AG04449 (cell line): ENCODE measurements at regions not wholly inside any gene's neighbourhood (a gene's known extent, or its start where the extent isn't known, plus 50 kb on each side); places are given as distances from the start of the nearest gene placed in this dataset.

ENCODE experiments used
- CTCF ChIA-PET: fragments of 350-600 bp; formaldehyde crosslinking; extraction: SDS; loops from one replicate; lab custom pipeline; 2021; ENCODE audit warnings: antibody characterized with exemption; lab: Yijun Ruan, JAX
- POLR2A ChIA-PET: fragments of 400-600, 350-600 bp; formaldehyde crosslinking; extraction: SDS; loops from one replicate; lab custom pipeline; 2020; ENCODE audit warnings: antibody characterized with exemption, inconsistent platforms; lab: Yijun Ruan, JAX
- DNase-seq: peaks from one replicate; pipeline ENCODE4 v3.0.0-alpha.2; 2010; ENCODE audit warnings: low read depth, low spot score
- H3K4me3 ChIP-seq: 2 replicates; pipeline ENCODE4 v1.5.1; 2011; ENCODE audit warnings: low read depth, mild to moderate bottlenecking, control low read depth, low read length
- TF ChIP-seq, protein P1 (sequence below): IDR thresholded peaks from one replicate; pipeline ENCODE4 v1.5.1; 2011; ENCODE audit warnings: mild to moderate bottlenecking, moderate library complexity, low read length, control low read depth, inconsistent platforms; ENCODE audit not compliant: insufficient read depth; ENCODE audit errors: missing control alignments

DNA sequence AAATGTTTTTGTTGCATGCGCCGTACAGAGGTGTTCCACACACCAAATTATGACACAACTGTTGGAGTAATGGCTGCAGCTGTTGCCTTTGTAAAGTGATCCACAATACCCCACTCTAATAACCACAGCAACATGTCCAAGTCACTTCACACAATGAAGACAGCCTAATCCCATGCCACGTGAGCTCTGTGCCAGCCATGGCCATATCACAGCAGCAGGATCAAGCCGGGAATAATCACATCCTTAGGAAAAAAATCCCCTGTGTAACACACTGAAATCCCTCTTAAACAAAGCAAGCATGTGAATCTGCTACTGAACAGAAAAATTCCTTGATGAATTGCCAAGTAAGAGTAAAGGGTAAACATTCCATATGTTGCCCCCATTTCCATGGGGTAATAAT is 179.5 kb upstream of the PARD3B start:
- H3K4me3 ChIP-seq = no peak overlapping the region
- ChIA-PET CTCF (no interaction called here), POLR2A (no interaction called here)
- no peak for DNase-seq
- TF ChIP-seq, protein P1, sequence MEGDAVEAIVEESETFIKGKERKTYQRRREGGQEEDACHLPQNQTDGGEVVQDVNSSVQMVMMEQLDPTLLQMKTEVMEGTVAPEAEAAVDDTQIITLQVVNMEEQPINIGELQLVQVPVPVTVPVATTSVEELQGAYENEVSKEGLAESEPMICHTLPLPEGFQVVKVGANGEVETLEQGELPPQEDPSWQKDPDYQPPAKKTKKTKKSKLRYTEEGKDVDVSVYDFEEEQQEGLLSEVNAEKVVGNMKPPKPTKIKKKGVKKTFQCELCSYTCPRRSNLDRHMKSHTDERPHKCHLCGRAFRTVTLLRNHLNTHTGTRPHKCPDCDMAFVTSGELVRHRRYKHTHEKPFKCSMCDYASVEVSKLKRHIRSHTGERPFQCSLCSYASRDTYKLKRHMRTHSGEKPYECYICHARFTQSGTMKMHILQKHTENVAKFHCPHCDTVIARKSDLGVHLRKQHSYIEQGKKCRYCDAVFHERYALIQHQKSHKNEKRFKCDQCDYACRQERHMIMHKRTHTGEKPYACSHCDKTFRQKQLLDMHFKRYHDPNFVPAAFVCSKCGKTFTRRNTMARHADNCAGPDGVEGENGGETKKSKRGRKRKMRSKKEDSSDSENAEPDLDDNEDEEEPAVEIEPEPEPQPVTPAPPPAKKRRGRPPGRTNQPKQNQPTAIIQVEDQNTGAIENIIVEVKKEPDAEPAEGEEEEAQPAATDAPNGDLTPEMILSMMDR = no peak

DNA sequence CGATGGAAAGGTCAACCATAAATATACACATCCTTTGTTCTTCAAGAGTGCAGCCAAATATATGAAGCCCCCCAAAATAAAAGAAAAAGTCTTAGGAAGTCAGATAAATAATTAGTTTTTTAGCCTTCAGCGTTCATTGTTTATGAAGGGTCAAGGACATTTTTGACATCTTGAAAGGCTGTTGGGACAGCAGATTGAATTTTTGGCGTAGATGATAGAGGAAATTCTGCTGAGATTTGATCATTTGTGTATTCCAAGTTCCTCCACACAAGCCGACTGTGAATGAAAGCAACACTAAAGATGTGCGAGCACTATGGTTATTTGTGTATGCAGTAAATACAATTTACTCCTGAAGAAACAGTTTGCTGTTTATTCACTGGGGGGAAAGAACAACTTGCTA is 177.8 kb upstream of the PARD3B start:
- no peak for DNase-seq
- no peak overlapping the region for H3K4me3 ChIP-seq
- ChIA-PET POLR2A (no interaction called here), CTCF (no interaction called here)
- TF ChIP-seq, protein P1 = no peak

DNA sequence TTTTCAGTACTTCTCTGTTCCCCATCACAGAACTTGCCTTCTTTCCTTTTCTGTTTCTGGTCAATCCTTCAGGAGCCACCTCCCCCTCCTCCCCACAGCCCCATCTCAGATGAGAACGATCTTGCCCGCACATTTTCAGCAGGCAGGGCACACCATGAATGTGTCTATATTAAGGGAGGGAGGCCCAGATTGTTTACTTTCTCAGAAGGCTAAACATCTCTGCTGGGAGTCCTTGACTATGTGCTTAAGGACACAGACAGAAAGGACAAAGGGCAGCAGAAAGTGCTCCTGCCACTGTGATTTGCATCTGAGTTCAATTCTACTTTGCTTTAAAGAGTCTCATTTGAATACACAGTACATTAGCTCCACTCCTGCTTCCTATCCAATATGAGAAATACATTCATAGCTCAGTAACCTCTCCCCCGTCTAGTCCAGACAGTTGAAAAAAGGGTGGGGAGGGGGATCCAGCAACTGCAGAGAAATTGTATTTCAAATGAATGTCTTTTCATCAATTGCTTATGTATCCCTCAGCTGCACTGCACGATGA is 175.0 kb upstream of the PARD3B start:
- DNase-seq = no peak
- no peak overlapping the region for H3K4me3 ChIP-seq
- CTCF ChIA-PET = no interaction called here
- POLR2A ChIA-PET = no interaction called here
- TF ChIP-seq, protein P1 = no peak

DNA sequence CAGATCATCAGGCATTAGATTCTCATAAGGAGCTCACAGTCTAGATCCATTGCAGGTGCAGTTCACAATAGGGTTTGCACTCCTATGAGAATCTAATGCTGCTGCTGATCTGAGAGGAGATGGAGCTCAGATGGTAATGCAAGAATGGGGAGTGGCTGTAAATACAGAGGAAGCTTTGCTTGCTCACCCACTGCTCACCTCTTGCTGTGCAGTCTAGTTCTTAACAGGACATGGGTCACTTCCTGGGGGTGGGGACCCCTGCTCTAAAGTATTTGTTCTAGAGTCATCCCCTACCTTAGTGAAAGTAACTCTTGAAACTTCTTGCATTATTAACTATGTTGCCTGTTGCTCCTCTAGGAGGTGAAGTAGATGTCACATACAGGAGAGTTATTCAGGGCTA is 171.3 kb upstream of the PARD3B start:
- TF ChIP-seq, protein P1 = no peak
- no peak overlapping the region for H3K4me3 ChIP-seq
- ChIA-PET POLR2A (no interaction called here), CTCF (no interaction called here)
- DNase-seq = no peak

- ChIA-PET POLR2A (no interaction called here), CTCF (interaction anchor here (0.6 kb wide), 1 partner anchor 82 kb away, joined by 3 read pairs; no protein-coding TSS in a partner anchor)
- DNase-seq = no peak
- no peak overlapping the region for H3K4me3 ChIP-seq
- TF ChIP-seq, protein P1 = no peak
Measured at GRCh38 chr2:204380141-204380881, 165.0 kb upstream of the PARD3B start.

GRCh38 chr2:204386668-204387067 is 158.6 kb upstream of the PARD3B start:
- no peak for DNase-seq
- POLR2A ChIA-PET = no interaction called here
- TF ChIP-seq, protein P1 = no peak
- no peak overlapping the region for H3K4me3 ChIP-seq
- CTCF ChIA-PET = no interaction called here
